GM18868 (cell line): ENCODE measurements at regions not wholly inside any gene's neighbourhood (a gene's known extent, or its start where the extent isn't known, plus 50 kb on each side); places are given as distances from the start of the nearest gene placed in this dataset.

Experiments
- ATAC-seq: cut with Tn5 transposase; IDR thresholded peaks from one replicate; pipeline ENCODE4 v1.9.1; 2021; ENCODE audit warnings: mild to moderate bottlenecking, moderate library complexity; ENCODE audit not compliant: unreplicated experiment

- no peak for ATAC-seq
Observed at GRCh38 chr11:104365676-104366075, 201.7 kb upstream of the PDGFD start.

GRCh38 chr11:104361975-104362374 is 198.0 kb upstream of the PDGFD start:
- no peak for ATAC-seq

GRCh38 chr11:104352036-104352435 is 188.1 kb upstream of the PDGFD start:
- no peak for ATAC-seq

DNA sequence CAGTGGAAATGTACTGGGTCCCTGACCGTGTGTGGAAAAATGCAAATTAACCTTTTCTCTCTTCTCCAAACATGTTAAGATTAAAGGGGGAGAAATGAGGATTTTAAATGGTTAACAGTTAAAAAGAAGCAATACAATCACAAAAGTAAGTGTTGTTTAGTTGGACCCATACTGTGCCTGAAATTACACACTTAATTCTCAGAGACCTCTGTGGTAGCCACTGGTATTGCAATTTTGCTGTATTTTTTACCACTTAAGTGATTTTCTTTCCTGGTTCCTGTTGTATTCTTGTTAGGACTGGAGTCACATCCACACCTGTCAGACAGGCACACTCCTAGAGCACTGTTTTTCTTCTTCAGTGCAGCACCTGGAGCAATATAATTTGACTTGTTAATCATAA is 179.6 kb upstream of the PDGFD start:
- ATAC-seq = peak; percentile 83

DNA sequence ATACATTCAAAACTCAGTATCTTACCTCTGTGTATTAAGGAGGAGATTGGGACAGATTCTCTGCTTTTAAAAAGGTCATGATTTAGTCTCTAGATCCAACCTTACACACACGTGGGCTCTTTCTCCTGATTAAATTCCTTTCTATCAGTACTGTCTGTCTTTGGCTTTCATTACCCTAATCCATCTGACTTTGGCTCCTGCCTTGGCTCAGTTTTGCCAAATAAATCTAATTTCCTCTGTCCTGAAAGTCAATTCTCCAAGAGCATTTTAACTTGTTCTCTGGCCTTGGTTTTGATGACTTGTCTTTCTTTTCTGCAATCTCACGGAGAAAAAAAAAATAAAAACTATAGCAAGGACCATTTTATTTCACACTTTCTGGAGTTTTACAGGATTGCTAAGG is 176.6 kb upstream of the PDGFD start:
- ATAC-seq = no peak

DNA sequence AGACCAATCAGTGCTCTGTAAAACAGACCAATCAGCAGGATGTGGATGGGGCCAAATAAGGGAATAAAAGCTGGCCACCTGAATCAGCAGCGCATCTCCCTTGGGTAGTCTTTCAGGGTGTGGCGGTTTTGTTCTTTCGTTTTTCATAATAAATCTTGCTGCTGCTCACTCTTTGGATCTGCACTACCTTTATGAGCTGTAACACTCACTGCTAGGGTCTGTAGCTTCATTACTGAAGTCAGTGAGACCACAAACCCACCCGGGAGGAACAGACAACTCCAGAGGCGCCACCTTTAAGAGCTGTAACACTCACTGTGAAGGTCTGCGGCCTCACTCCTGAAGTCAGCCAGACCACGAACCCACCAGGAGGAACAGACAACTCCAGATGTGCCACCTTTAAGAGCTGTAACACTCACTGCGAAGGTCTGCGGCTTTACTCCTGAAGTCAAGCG is 175.5 kb upstream of the PDGFD start:
- ATAC-seq = no peak

DNA sequence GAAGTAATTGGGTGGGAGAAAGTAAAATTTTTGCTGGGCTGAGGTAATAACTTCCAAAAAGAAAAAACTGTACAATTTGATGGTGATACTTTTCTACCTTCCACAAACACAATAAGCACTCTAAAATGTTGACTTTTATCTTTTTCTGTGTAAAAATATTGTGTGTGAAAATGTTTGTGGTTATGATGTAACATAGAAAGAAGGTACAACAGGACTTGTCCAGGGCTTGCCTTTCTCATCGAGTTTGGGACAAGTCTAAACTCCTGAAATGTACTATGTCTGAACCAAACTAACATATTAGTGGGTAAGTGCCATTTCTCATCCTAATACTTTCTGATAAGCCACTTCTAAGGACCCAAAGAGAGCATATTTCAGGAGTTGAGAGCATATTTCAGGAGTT is 174.2 kb upstream of the PDGFD start:
- no peak for ATAC-seq

- no peak for ATAC-seq
Observed at GRCh38 chr11:104337273-104337672, 173.3 kb upstream of the PDGFD start.

GRCh38 chr11:104333977-104334376 is 170.0 kb upstream of the PDGFD start:
- ATAC-seq = peak; percentile 70

- peak; percentile 58 for ATAC-seq
Observed at GRCh38 chr11:104332110-104332509, 168.2 kb upstream of the PDGFD start.

DNA sequence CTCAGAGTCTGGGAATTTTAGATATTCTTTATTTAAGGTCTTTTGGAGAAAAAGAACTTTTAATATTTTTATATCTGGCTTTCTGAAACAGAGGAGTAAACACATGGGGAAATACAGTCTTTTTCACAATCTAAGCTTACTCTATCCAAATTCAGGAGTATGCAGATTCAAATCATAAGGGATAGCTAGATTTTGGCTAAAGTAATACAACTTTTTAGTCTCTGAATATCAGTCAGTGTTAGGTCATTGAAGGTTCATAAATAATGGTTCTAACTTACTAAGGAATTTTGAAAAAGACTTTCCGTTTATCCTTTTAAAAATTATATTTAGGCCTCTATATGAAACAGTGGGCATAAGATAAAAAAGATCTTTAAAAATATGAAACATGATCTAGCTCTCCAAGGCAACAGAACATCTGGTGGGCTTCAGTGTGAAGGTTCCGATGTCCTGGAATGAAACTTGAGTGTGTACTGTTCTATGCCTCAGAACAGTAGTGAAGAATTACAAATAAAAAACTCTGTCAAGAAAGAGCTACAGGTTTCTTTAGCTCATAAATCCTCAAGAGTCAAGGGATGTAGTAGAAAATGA is 165.2 kb upstream of the PDGFD start:
- ATAC-seq = no peak

DNA sequence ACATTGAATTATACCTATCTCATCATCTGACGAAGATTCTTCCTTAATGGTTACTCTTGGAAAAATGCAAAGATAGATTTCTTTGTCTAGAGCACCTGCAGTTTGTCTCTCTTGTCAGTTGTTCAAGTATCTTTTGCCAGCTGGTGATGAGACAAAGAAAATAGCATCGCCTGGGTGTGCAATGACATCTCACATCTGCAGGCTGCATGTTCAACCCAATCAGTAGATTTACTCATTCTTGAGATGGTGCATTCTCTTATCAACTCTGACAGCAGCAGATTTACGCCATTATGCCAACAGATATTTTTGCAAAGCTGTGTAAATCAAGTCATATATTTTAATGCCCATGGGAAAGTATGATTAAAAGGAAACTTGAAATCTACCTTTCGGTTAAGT is 164.6 kb upstream of the PDGFD start:
- ATAC-seq = no peak

GRCh38 chr11:104327861-104328511 is 164.0 kb upstream of the PDGFD start:
- ATAC-seq = no peak

- ATAC-seq = no peak
Observed at GRCh38 chr11:104325093-104325492, 161.1 kb upstream of the PDGFD start.

DNA sequence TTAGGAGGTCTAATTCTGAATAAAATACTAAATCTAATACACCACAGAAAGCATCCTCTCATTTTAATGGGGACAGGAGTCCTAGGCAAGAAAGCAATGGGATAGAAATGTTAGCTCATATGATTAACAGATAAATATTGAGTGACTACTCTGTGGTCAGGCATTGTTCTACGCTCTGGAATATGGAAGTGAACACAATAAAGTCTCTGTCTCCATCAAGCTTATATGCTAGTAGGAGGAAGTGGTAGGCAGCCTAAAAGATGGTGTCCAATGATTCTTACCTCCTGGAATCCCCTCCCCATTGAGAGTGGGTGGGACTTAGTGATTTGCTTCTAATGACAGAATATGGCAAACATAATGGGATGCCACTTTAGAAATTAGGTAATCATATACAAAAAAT is 160.3 kb upstream of the PDGFD start:
- ATAC-seq = no peak

- ATAC-seq = no peak
Observed at GRCh38 chr11:104323841-104324240, 159.9 kb upstream of the PDGFD start.

- no peak for ATAC-seq
Observed at GRCh38 chr11:104322696-104323095, 158.7 kb upstream of the PDGFD start.

GRCh38 chr11:104320956-104321355 is 157.0 kb upstream of the PDGFD start:
- ATAC-seq = no peak

- no peak for ATAC-seq
Observed at GRCh38 chr11:104320097-104320496, 156.2 kb upstream of the PDGFD start.

- ATAC-seq = no peak
Observed at GRCh38 chr11:104319396-104319795, 155.4 kb upstream of the PDGFD start.

DNA sequence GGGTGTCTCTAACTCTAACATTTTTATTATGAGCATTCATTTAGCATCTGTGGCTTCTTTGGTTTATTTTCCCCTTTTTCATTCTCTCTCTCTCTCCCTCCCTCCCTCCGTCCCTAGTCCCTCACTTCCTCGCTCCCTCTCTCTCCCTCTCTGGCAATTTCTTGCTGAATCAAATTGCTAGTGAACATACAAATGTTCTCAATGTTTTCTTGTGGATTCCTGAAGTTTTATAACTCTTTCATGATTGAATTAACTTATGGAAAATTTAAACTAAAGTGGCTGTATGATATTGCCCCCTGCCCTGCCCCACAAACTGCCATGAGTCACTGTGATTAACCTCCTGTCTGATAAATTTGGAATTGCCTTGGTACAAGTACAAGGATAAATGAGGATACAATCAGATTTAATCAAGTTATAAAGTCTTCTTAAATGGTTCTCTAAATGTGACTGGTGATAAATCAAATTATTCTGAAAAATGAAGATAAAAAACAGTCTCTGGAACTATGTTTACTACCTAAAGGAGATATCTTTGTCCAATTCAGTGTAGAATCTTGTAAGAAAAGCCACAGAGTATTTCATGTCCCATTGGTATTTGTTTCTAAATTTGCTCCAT is 143.0 kb upstream of the PDGFD start:
- no peak for ATAC-seq

GRCh38 chr11:104301776-104302175 is 137.8 kb upstream of the PDGFD start:
- ATAC-seq = no peak
